HEK293 (cell line): ENCODE measurements at regions not wholly inside any gene's neighbourhood (a gene's known extent, or its start where the extent isn't known, plus 50 kb on each side); places are given as distances from the start of the nearest gene placed in this dataset.
"Not testable (repeated sequence)": the region's sequence is repeated elsewhere in the genome, so short reads cannot be mapped to it uniquely, and the experiment has no call there.

ENCODE experiments used
- CTCF ChIA-PET: fragments of 350-600 bp; formaldehyde crosslinking; extraction: SDS; loops from one replicate; lab custom pipeline; 2021; ENCODE audit warnings: antibody characterized with exemption; lab: Yijun Ruan, JAX
- POLR2A ChIA-PET: fragments of 300-600 bp; formaldehyde crosslinking; extraction: SDS; loops from one replicate; lab custom pipeline; 2020; ENCODE audit warnings: antibody characterized with exemption, inconsistent platforms; lab: Yijun Ruan, JAX
- H3K27ac ChIP-seq: fragments of 200-500 bp; sonication (Bioruptor generic); 2 replicates; pipeline ENCODE4 v1.5.1; 2014; ENCODE audit warnings: low read depth, low read length, control low read depth, inconsistent platforms; ENCODE audit errors: extremely low read depth
- H3K36me3 ChIP-seq, 2 experiments: fragments of 200-500 bp in 1 of 2; sonication (Bioruptor generic) in 1 of 2; 1 replicate in 1 of 2; 2 replicates in 1 of 2; pipeline ENCODE4 v1.5.1; 2014 to 2017; ENCODE audit warnings: inconsistent platforms in 2 of 2, low read length in 2 of 2; ENCODE audit not compliant: control insufficient read depth in 2 of 2, insufficient read depth in 1 of 2
- H3K4me1 ChIP-seq: fragments of 200-500 bp; sonication (Bioruptor generic); 2 replicates; pipeline ENCODE4 v1.5.1; 2014; ENCODE audit warnings: mild to moderate bottlenecking, low read length, inconsistent platforms; ENCODE audit not compliant: control insufficient read depth, insufficient read depth
- H3K4me3 ChIP-seq: 2 replicates; pipeline ENCODE4 v1.5.1; 2011; ENCODE audit warnings: low read depth, mild to moderate bottlenecking, control low read depth, low read length, moderate library complexity
- H3K9me3 ChIP-seq: fragments of 200-500 bp; sonication (Bioruptor generic); 2 replicates; pipeline ENCODE4 v1.5.1; 2014; ENCODE audit warnings: low read depth, low read length, inconsistent platforms; ENCODE audit not compliant: control insufficient read depth, insufficient read depth
- REST ChIP-seq: fragments of 450-650 bp; formaldehyde crosslinking; IDR thresholded peaks from 2 replicates; pipeline ENCODE4 v1.5.1; 2016; ENCODE audit warnings: missing biosample characterization, missing genetic modification characterization
- TSHZ1 ChIP-seq: fragments of 450-650 bp; formaldehyde crosslinking; IDR thresholded peaks from 2 replicates; pipeline ENCODE4 v1.5.1; 2016; ENCODE audit warnings: missing biosample characterization, missing genetic modification characterization, borderline replicate concordance
- ZBTB17 ChIP-seq: fragments of 450-650 bp; formaldehyde crosslinking; IDR thresholded peaks from 2 replicates; pipeline ENCODE4 v1.5.1; 2016; ENCODE audit warnings: missing biosample characterization, missing genetic modification characterization
- ZFP37 ChIP-seq: fragments of 450-650 bp; formaldehyde crosslinking; IDR thresholded peaks from 2 replicates; pipeline ENCODE4 v1.5.1; 2016; ENCODE audit warnings: missing biosample characterization, missing genetic modification characterization
- ZNF140 ChIP-seq: fragments of 450-650 bp; formaldehyde crosslinking; IDR thresholded peaks from 2 replicates; pipeline ENCODE4 v1.5.1; 2016; ENCODE audit warnings: missing biosample characterization, missing genetic modification characterization
- ZNF280D ChIP-seq: fragments of 450-650 bp; formaldehyde crosslinking; IDR thresholded peaks from 2 replicates; pipeline ENCODE4 v1.5.1; 2016; ENCODE audit warnings: missing biosample characterization, missing genetic modification characterization
- ZNF311 ChIP-seq: fragments of 450-650 bp; formaldehyde crosslinking; IDR thresholded peaks from 2 replicates; pipeline ENCODE4 v1.5.1; 2017; ENCODE audit warnings: missing biosample characterization, missing genetic modification characterization, borderline replicate concordance
- ZNF48 ChIP-seq: fragments of 450-650 bp; formaldehyde crosslinking; IDR thresholded peaks from 2 replicates; pipeline ENCODE4 v1.5.1; 2016; ENCODE audit warnings: missing biosample characterization, missing genetic modification characterization
- ZNF544 ChIP-seq: fragments of 450-650 bp; formaldehyde crosslinking; IDR thresholded peaks from 2 replicates; pipeline ENCODE4 v1.5.0; 2017; ENCODE audit warnings: missing biosample characterization, missing genetic modification characterization
- ZNF701 ChIP-seq: fragments of 450-650 bp; formaldehyde crosslinking; IDR thresholded peaks from 2 replicates; pipeline ENCODE4 v1.5.1; 2016; ENCODE audit warnings: missing biosample characterization, missing genetic modification characterization
- ZNF843 ChIP-seq: fragments of 450-650 bp; formaldehyde crosslinking; IDR thresholded peaks from 2 replicates; pipeline ENCODE4 v1.5.1; 2016; ENCODE audit warnings: missing biosample characterization, missing genetic modification characterization
- ZSCAN5A ChIP-seq: fragments of 450-650 bp; formaldehyde crosslinking; IDR thresholded peaks from 2 replicates; pipeline ENCODE4 v1.5.1; 2016; ENCODE audit warnings: missing biosample characterization, missing genetic modification characterization

- Histone ChIP-seq H3K4me3 (no peak overlapping the region), H3K36me3 (no peaks in the 10 kb centered on the region), H3K4me1 (no peaks in the 10 kb centered on the region), H3K9me3 (no peaks in the 10 kb centered on the region)
- ChIA-PET CTCF (interaction anchor here (0.6 to 1.3 kb wide), 3 partner anchors 10 to 486 kb away, joined by 3 to 5 read pairs (median 3); no protein-coding TSS in a partner anchor), POLR2A (no interaction called here)
- TF ChIP-seq ZNF280D (no peak), ZSCAN5A (tag by site-specific recombination) (no peak), ZNF48 (tag by site-specific recombination) (no peak), TSHZ1 (tag by site-specific recombination) (no peak), ZNF311 (tag by site-specific recombination) (no peak), ZBTB17 (tag by site-specific recombination) (no peak), ZNF544 (tag by site-specific recombination) (no peak), ZNF140 (tag by site-specific recombination) (no peak), ZNF701 (no peak), ZFP37 (tag by site-specific recombination) (no peak), REST (tag by site-specific recombination) (no peak), ZNF843 (no peak)
- TF ChIP-seq, all 188 proteins: peak for 0
- no peak overlapping the region for H3K27ac ChIP-seq
Observed at GRCh38 chr12:105892362-105892910, 246.3 kb downstream of the NUAK1 start.

GRCh38 chr12:105895197-105895832 lies 243.4 kb downstream of the NUAK1 start:
- CTCF ChIA-PET, H3K4me3 ChIP-seq, H3K27ac ChIP-seq, H3K36me3 ChIP-seq, H3K4me1 ChIP-seq, H3K9me3 ChIP-seq, POLR2A ChIA-PET: not testable (repeated sequence)
